ENCODE measurements at regions not wholly inside any gene's neighbourhood (a gene's known extent, or its start where the extent isn't known, plus 50 kb on each side); places are given as distances from the start of the nearest gene placed in this dataset.

- no peak for DNase-seq
Measured at GRCh38 chr11:79570104-79570503, 129.3 kb upstream of the TENM4 start.

- no peak for DNase-seq
Measured at GRCh38 chr11:79564288-79564925, 123.6 kb upstream of the TENM4 start.

GRCh38 chr11:79561496-79561895, 120.7 kb upstream of the TENM4 start:
- DNase-seq: no peak

- no peak for DNase-seq
Measured at GRCh38 chr11:79550809-79551208, 110.0 kb upstream of the TENM4 start.

- no peak for DNase-seq
Measured at GRCh38 chr11:79547256-79547655, 106.4 kb upstream of the TENM4 start.

GRCh38 chr11:79546351-79546750, 105.5 kb upstream of the TENM4 start:
- DNase-seq: no peak

GRCh38 chr11:79544361-79544760, 103.5 kb upstream of the TENM4 start:
- DNase-seq: no peak

GRCh38 chr11:79543101-79543500, 102.3 kb upstream of the TENM4 start:
- no peak for DNase-seq

GRCh38 chr11:79541466-79541865, 100.6 kb upstream of the TENM4 start:
- no peak for DNase-seq

- no peak for DNase-seq
Measured at GRCh38 chr11:79538775-79539174, 97.9 kb upstream of the TENM4 start.

GRCh38 chr11:79536155-79536917, 95.5 kb upstream of the TENM4 start:
- DNase-seq: no peak

- no peak for DNase-seq
Measured at GRCh38 chr11:79535606-79536005, 94.8 kb upstream of the TENM4 start.

- no peak for DNase-seq
Measured at GRCh38 chr11:79525257-79525656, 84.4 kb upstream of the TENM4 start.

- DNase-seq: no peak
Measured at GRCh38 chr11:79522626-79523025, 81.8 kb upstream of the TENM4 start.

- no peak for DNase-seq
Measured at GRCh38 chr11:79520086-79520485, 79.3 kb upstream of the TENM4 start.

- no peak for DNase-seq
Measured at GRCh38 chr11:79515781-79516180, 75.0 kb upstream of the TENM4 start.

- DNase-seq: no peak
Measured at GRCh38 chr11:79514695-79515094, 73.9 kb upstream of the TENM4 start.

- no peak for DNase-seq
Measured at GRCh38 chr11:79514290-79514689, 73.5 kb upstream of the TENM4 start.

GRCh38 chr11:79512706-79513469, 72.1 kb upstream of the TENM4 start:
- no peak for DNase-seq

- no peak for DNase-seq
Measured at GRCh38 chr11:79510960-79511359, 70.1 kb upstream of the TENM4 start.

GRCh38 chr11:79508461-79508860, 67.6 kb upstream of the TENM4 start:
- DNase-seq: no peak

GRCh38 chr11:79507706-79508105, 66.9 kb upstream of the TENM4 start:
- no peak for DNase-seq

GRCh38 chr11:79506734-79507344, 66.0 kb upstream of the TENM4 start:
- DNase-seq: no peak

- no peak for DNase-seq
Measured at GRCh38 chr11:79506124-79506523, 65.3 kb upstream of the TENM4 start.
